A673 (cell line): ENCODE measurements at regions not wholly inside any gene's neighbourhood (a gene's known extent, or its start where the extent isn't known, plus 50 kb on each side); places are given as distances from the start of the nearest gene placed in this dataset.

Experiments
- BruUV-seq: library from RNA; stranded (reverse); fragments of 400-500 nt; replicated peaks from 2 replicates; lab custom pipeline; 2021; lab: Mats Ljungman, UMichigan
- CTCF ChIA-PET: fragments of 300-600 bp; sonication (Branson Sonifier 250); formaldehyde crosslinking; loops from one replicate; lab custom pipeline; 2022; ENCODE audit warnings: antibody characterized with exemption; lab: Charles Lee
- POLR2A ChIA-PET: fragments of 300-600 bp; sonication (Branson Sonifier 250); formaldehyde crosslinking; loops from one replicate; lab custom pipeline; 2022; ENCODE audit warnings: antibody characterized with exemption; ENCODE audit not compliant: low non-redundant PET; lab: Charles Lee
- DNase-seq: peaks from one replicate; pipeline ENCODE4 v3.0.0-alpha.2; 2015; ENCODE audit warnings: low spot score
- H3K27ac ChIP-seq: fragments of 200-600 bp; sonication (generic); 2 replicates; pipeline ENCODE4 v1.5.1; 2016; ENCODE audit warnings: mixed run types, low read depth, mild to moderate bottlenecking, mixed read lengths, antibody characterized with exemption, low read length; ENCODE audit not compliant: poor library complexity, severe bottlenecking
- H3K27me3 ChIP-seq: fragments of 200-600 bp; sonication (generic); replicated peaks from 2 replicates; pipeline ENCODE4 v1.6.1; 2017; ENCODE audit warnings: mixed run types, low read depth, mild to moderate bottlenecking, mixed read lengths, antibody characterized with exemption, low read length; ENCODE audit not compliant: insufficient read depth, poor library complexity
- H3K36me3 ChIP-seq: fragments of 200-600 bp; sonication (generic); 2 replicates; pipeline ENCODE4 v1.6.1; 2016; ENCODE audit warnings: mixed run types, mild to moderate bottlenecking, mixed read lengths, antibody characterized with exemption, low read length; ENCODE audit not compliant: insufficient read depth, poor library complexity, severe bottlenecking
- H3K4me1 ChIP-seq: fragments of 200-600 bp; sonication (generic); 2 replicates; pipeline ENCODE4 v1.6.1; 2017; ENCODE audit warnings: mixed run types, mild to moderate bottlenecking, mixed read lengths, antibody characterized with exemption, low read length; ENCODE audit not compliant: insufficient read depth, poor library complexity, severe bottlenecking
- H3K4me3 ChIP-seq: fragments of 200-600 bp; sonication (generic); 2 replicates; pipeline ENCODE4 v1.5.1; 2016; ENCODE audit warnings: low read depth, mixed run types, mild to moderate bottlenecking, mixed read lengths, low read length; ENCODE audit not compliant: poor library complexity, severe bottlenecking
- H3K9me3 ChIP-seq: fragments of 200-600 bp; sonication (generic); 2 replicates; pipeline ENCODE4 v1.6.1; 2016; ENCODE audit warnings: mixed run types, low read depth, mild to moderate bottlenecking, mixed read lengths, antibody characterized with exemption, low read length; ENCODE audit not compliant: poor library complexity, severe bottlenecking
- CTCF ChIP-seq: fragments of 300-800, 200-600 bp; sonication (generic); conservative IDR thresholded peaks from 2 replicates; pipeline ENCODE4 v1.5.1; 2017; ENCODE audit warnings: low read depth, mild to moderate bottlenecking, antibody characterized with exemption, low read length, moderate library complexity, mixed read lengths
- EZH2 ChIP-seq: fragments of 200-600 bp; sonication (generic); IDR thresholded peaks from 2 replicates; pipeline ENCODE4 v1.6.1; 2017; ENCODE audit warnings: borderline replicate concordance, low read depth, mild to moderate bottlenecking, mixed read lengths, antibody characterized with exemption, low read length; ENCODE audit not compliant: poor library complexity, severe bottlenecking
- intact Hi-C: fragments of 100-400 bp; cut with micrococcal nuclease; formaldehyde crosslinking; loops from one replicate; pipeline ENCODE4 v1.10.0; 2022; ENCODE audit not compliant: unreplicated experiment

GRCh38 chr11:122459064-122459463 lies 196.5 kb upstream of the UBASH3B start:
- ChIA-PET CTCF (interaction anchor here (0.6 kb wide), 1 partner anchor 170 kb away, joined by 3 read pairs; no protein-coding TSS in a partner anchor), POLR2A (no interaction called here)
- Histone ChIP-seq H3K27ac (no peak overlapping the region), H3K9me3 (peaks cover 9% of the 10 kb centered on the region), H3K36me3 (no peaks in the 10 kb centered on the region), H3K27me3 (no peaks in the 10 kb centered on the region), H3K4me1 (no peaks in the 10 kb centered on the region), H3K4me3 (no peak overlapping the region)
- intact Hi-C loops: no loop called here
- DNase-seq: no peak
- no TSS peak for BruUV-seq
- no peak for TF ChIP-seq EZH2
- no peak for TF ChIP-seq CTCF

- no peak overlapping the region for H3K27ac ChIP-seq
- no peak overlapping the region for H3K4me3 ChIP-seq
- DNase-seq: no peak
- no peaks in the 10 kb centered on the region for H3K4me1 ChIP-seq
- ChIA-PET POLR2A (no interaction called here), CTCF (no interaction called here)
- no peaks in the 10 kb centered on the region for H3K36me3 ChIP-seq
- TF ChIP-seq CTCF (0 out of 2 replicates have a peak, but pooled peaks have one; percentile 12), EZH2 (no peak)
- BruUV-seq: no TSS peak
- no peaks in the 10 kb centered on the region for H3K27me3 ChIP-seq
- intact Hi-C loops: no loop called here
- H3K9me3 ChIP-seq: no peaks in the 10 kb centered on the region
Measured at GRCh38 chr11:122453586-122453985, 201.9 kb upstream of the UBASH3B start.

GRCh38 chr11:122451911-122452310 lies 203.6 kb upstream of the UBASH3B start:
- Histone ChIP-seq H3K9me3 (no peaks in the 10 kb centered on the region), H3K4me1 (no peaks in the 10 kb centered on the region), H3K27ac (no peak overlapping the region), H3K4me3 (no peak overlapping the region), H3K27me3 (no peaks in the 10 kb centered on the region), H3K36me3 (no peaks in the 10 kb centered on the region)
- TF ChIP-seq EZH2 (no peak), CTCF (no peak)
- BruUV-seq: no TSS peak
- ChIA-PET POLR2A (no interaction called here), CTCF (no interaction called here)
- DNase-seq: no peak
- intact Hi-C loops: no loop called here
